ENCODE measurements at regions not wholly inside any gene's neighbourhood (a gene's known extent, or its start where the extent isn't known, plus 50 kb on each side); places are given as distances from the start of the nearest gene placed in this dataset.

DNA sequence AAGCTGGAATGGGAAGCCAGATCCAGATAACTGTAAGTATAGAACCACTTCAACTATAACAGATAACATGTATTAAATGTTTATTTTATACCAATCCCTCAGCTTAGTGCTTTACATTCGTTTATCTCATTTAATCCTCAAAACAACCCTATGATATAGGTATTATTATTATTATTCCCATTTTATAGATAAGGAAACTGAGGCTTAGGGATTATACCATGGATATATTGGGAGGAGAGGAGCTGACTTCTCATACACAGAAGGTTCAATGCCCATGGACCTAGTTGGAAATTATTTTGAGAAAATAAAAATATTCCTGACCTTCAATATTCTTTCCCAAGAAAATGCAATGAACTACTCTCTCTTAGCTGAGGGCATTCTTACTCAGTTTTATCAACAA, 140.4 kb upstream of the C11orf58 start:
- TF ChIP-seq CCAR2 (optimal IDR thresholded peaks at IDR 0.05; ENCODE audit: low read depth, low read length), result no peak
- TF ChIP-seq KDM4B (CRISPR knock-in tag; IDR thresholded peaks at IDR 0.05), result no peak
- TF ChIP-seq IRF9 (CRISPR knock-in tag; IDR thresholded peaks at IDR 0.05; ENCODE audit: borderline replicate concordance), result no peak
- TF ChIP-seq POLR2A (IDR thresholded peaks at IDR 0.05; ENCODE audit: insufficient read depth in 1 of 2, low read depth in 2 of 2, low read length in 2 of 2), result no peak
- no peak for TF ChIP-seq MTF1 (CRISPR knock-in tag; IDR thresholded peaks at IDR 0.05)
- no peak for TF ChIP-seq CBX2 (IDR thresholded peaks at IDR 0.05; ENCODE audit: low read depth, low read length)
- TF ChIP-seq CBX2 (CRISPR knock-in tag; IDR thresholded peaks at IDR 0.05; ENCODE audit: low read depth), result no peak
